Gastrocnemius medialis (tissue), 4 donors: ENCODE measurements at regions not wholly inside any gene's neighbourhood (a gene's known extent, or its start where the extent isn't known, plus 50 kb on each side); places are given as distances from the start of the nearest gene placed in this dataset.

ENCODE experiments used
- ATAC-seq, 2 donors: fragments of 150-250 bp; one replicate each; pipeline ENCODE4 v1.9.1; 2016
- DNase-seq, 2 donors: peaks; one replicate each; pipeline ENCODE4 v3.0.0-alpha.2; 2019
- H3K27ac ChIP-seq, 4 donors: fragments of 200-600 bp; sonication (generic); 1 replicate in 1 of 4; 2 replicates in 3 of 4; pipeline ENCODE4 v1.5.1; 2016 to 2018; ENCODE audit warnings: mild to moderate bottlenecking in 2 of 4, moderate library complexity in 1 of 4
- H3K27me3 ChIP-seq, 3 donors: fragments of 200-600 bp; sonication (generic) in 2 of 3; 1 replicate in 1 of 3; 2 replicates in 2 of 3; pipeline versions ENCODE4 v1.5.1 to v1.6.0; 2016 to 2019; ENCODE audit warnings: mild to moderate bottlenecking in 1 of 3, moderate library complexity in 1 of 3
- H3K36me3 ChIP-seq, 2 donors: fragments of 200-600 bp; sonication (generic) in 1 of 2; one replicate each; pipeline ENCODE4 v1.5.1; 2017 to 2018
- H3K4me1 ChIP-seq, 2 donors: fragments of 200-600 bp; sonication (generic) in 1 of 2; one replicate each; pipeline ENCODE4 v1.5.1; 2016 to 2017; ENCODE audit warnings: mild to moderate bottlenecking in 2 of 2
- H3K4me3 ChIP-seq, 4 donors: fragments of 200-600 bp; sonication (generic) in 3 of 4; 1 replicate in 1 of 4; 2 replicates in 3 of 4; pipeline ENCODE4 v1.5.1; 2016 to 2019; ENCODE audit warnings: mild to moderate bottlenecking in 2 of 4
- H3K9me3 ChIP-seq, 3 donors: fragments of 200-600 bp; sonication (generic) in 2 of 3; 1 replicate in 1 of 3; 2 replicates in 2 of 3; pipeline ENCODE4 v1.5.1; 2016 to 2019
- POLR2A ChIP-seq, 2 donors: fragments of 450-650 bp; IDR thresholded peaks; one replicate each; pipeline ENCODE4 v1.6.1; 2017; ENCODE audit warnings: antibody characterized with exemption in 2 of 2, mild to moderate bottlenecking in 2 of 2, moderate library complexity in 2 of 2
- in situ Hi-C, 4 donors: fragments of 200-750 bp; cut with MboI; loops; one replicate each; pipeline versions ENCODE4 v1.15.0 to v1.8.0; 2017; ENCODE audit warnings: low sequenced_read_pairs in 4 of 4
- intact Hi-C: fragments of 100-400 bp; cut with DNase I; formaldehyde crosslinking; loops from one replicate; pipeline ENCODE4 v1.15.1; 2023; ENCODE audit warnings: low total_unique reads
- TF ChIP-seq, protein P1 (sequence below), 5 experiments: fragments of 450-650 bp in 3 of 5; fragments of 200-600 bp in 2 of 5; sonication (generic) in 2 of 5; IDR thresholded peaks in 4 of 5; conservative IDR thresholded peaks in 1 of 5; 1 replicate in 4 of 5; 2 replicates in 1 of 5; pipeline ENCODE4 v1.5.1; 2016 to 2019; ENCODE audit warnings: antibody characterized with exemption in 5 of 5, mild to moderate bottlenecking in 3 of 5, moderate library complexity in 3 of 5

DNA sequence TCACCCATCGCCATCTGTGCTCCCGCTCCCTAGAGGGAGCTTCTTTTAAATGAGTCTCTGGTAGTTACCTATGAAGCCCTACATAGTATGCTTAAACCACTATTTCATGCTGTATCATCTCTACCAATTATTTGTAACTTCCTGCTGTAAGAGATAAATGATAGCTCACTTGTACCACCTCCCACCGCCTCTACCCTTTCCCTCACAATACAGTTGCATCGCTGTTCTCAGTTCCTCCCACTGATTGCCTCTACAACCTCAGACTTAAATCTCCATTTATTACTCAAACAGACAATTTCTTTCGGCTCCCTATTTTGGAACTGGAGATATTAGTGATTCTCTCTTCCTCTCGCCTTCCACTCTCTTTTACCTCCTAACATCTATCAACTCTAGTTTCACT lies 222.9 kb upstream of the ZC3H12C start:
- intact Hi-C loops (no loop called here), in situ Hi-C loops (no loop called here)
- no peak for ATAC-seq
- Histone ChIP-seq H3K4me3 (no peak overlapping the region), H3K36me3 (no peaks in the 10 kb centered on the region), H3K27ac (no peak overlapping the region), H3K27me3 (no peaks in the 10 kb centered on the region), H3K4me1 (no peaks in the 10 kb centered on the region), H3K9me3 (no peaks in the 10 kb centered on the region)
- DNase-seq: no peak
- TF ChIP-seq POLR2A (IDR thresholded peaks at IDR 0.05): no peak
- TF ChIP-seq, protein P1, sequence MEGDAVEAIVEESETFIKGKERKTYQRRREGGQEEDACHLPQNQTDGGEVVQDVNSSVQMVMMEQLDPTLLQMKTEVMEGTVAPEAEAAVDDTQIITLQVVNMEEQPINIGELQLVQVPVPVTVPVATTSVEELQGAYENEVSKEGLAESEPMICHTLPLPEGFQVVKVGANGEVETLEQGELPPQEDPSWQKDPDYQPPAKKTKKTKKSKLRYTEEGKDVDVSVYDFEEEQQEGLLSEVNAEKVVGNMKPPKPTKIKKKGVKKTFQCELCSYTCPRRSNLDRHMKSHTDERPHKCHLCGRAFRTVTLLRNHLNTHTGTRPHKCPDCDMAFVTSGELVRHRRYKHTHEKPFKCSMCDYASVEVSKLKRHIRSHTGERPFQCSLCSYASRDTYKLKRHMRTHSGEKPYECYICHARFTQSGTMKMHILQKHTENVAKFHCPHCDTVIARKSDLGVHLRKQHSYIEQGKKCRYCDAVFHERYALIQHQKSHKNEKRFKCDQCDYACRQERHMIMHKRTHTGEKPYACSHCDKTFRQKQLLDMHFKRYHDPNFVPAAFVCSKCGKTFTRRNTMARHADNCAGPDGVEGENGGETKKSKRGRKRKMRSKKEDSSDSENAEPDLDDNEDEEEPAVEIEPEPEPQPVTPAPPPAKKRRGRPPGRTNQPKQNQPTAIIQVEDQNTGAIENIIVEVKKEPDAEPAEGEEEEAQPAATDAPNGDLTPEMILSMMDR (IDR thresholded peaks at IDR 0.05 in 4 of 5, conservative IDR thresholded peaks at IDR 0.05 in 1 of 5): no peak

DNA sequence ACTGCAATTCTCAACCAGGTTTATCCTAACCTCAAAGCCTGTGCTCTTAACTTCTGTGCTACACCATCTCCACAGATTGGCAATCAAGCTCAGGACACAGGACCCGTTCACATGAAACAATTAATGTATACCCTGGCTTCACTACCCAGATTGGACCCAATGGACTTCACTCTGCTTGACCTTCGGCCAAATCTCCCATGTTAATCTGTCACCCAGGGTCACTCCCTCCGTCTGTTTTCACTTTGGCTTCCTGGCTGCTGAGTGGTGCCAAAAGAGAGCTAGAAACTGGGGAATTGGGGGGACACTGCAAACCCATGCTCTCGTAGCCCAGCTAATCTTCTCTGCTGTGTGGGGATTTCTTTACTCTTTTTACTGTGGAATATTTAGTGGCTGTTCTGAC lies 216.1 kb upstream of the ZC3H12C start:
- no peak for DNase-seq
- no peaks in the 10 kb centered on the region for H3K36me3 ChIP-seq
- no peak overlapping the region for H3K27ac ChIP-seq
- ATAC-seq: no peak
- intact Hi-C loops: no loop called here
- no peak overlapping the region for H3K4me3 ChIP-seq
- TF ChIP-seq, protein P1 (IDR thresholded peaks at IDR 0.05 in 4 of 5, conservative IDR thresholded peaks at IDR 0.05 in 1 of 5): no peak
- H3K27me3 ChIP-seq: no peaks in the 10 kb centered on the region
- H3K4me1 ChIP-seq: no peaks in the 10 kb centered on the region
- H3K9me3 ChIP-seq: no peaks in the 10 kb centered on the region
- in situ Hi-C loops: no loop called here

DNA sequence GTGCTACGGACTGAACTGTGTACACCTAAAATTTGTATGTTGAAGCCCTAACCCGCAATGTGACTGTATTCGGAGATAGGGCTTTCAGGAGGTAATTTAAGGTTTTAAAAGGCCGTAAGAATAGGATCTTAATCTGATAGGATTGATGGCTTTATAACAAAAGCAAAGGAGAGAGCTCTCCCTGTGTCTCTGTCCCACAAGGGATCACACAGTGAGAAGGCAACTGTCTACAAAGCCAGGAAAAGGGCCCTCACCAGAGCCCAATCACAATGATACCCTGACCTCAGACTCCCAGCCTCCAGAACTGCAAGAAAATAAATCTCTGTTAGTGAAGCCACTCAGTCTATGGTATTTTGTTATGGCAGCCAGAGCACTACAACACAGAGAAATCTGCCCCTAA lies 208.7 kb upstream of the ZC3H12C start:
- intact Hi-C loops (no loop called here), in situ Hi-C loops (no loop called here)
- ATAC-seq (no peak), DNase-seq (no peak)
- Histone ChIP-seq H3K4me1 (no peaks in the 10 kb centered on the region), H3K27ac (no peak overlapping the region), H3K9me3 (no peaks in the 10 kb centered on the region), H3K36me3 (no peaks in the 10 kb centered on the region), H3K4me3 (no peak overlapping the region), H3K27me3 (no peaks in the 10 kb centered on the region)
- no peak for TF ChIP-seq POLR2A (IDR thresholded peaks at IDR 0.05)
- TF ChIP-seq, protein P1 (IDR thresholded peaks at IDR 0.05 in 4 of 5, conservative IDR thresholded peaks at IDR 0.05 in 1 of 5): no peak

DNA sequence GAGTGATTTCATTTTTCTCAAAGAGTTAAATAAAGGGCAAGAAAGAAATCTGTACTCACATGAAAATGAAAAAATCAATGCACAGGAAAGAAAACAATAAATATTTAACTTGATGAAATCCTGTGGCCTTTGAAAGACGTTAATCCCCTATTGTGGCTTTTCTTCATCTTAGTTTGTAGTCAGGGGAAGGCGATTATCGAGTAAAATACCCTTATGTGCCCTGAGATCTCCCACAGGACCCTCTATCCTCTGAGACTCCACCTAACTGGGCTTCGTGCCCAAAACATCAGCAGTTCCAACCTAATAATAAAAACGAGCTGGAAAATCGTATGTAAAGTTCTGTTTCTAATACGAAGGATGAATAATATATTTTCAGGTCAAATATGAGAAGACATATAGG lies 208.2 kb upstream of the ZC3H12C start:
- Histone ChIP-seq H3K27ac (no peak overlapping the region), H3K4me3 (no peak overlapping the region), H3K27me3 (no peaks in the 10 kb centered on the region), H3K36me3 (no peaks in the 10 kb centered on the region), H3K4me1 (no peaks in the 10 kb centered on the region), H3K9me3 (no peaks in the 10 kb centered on the region)
- DNase-seq (no peak), ATAC-seq (no peak)
- in situ Hi-C loops: no loop called here
- intact Hi-C loops: no loop called here
- no peak for TF ChIP-seq POLR2A (IDR thresholded peaks at IDR 0.05)
- TF ChIP-seq, protein P1 (IDR thresholded peaks at IDR 0.05 in 4 of 5, conservative IDR thresholded peaks at IDR 0.05 in 1 of 5): no peak

DNA sequence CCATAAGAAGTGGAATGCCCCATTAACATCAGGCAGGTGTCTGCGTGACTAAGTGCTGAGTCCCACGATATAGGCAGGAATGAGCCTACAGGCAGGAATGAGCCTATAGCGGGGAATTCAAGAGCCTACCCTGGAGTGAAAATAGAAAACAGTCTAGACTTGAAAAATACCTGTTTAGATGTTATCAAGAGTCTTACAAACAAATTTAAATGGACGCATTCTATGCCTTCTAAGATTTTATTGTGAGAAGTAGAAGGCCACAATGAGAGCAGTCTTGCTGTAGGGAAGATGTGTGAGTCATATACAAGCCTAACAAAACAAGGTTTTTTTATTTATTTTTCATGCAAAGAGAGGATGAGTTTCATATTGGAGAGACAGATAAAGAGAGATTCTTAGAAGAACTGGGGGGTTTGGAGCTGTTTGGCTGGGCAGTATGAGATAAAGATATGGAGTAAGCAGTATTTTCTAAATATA lies 200.8 kb upstream of the ZC3H12C start:
- H3K4me3 ChIP-seq: no peak overlapping the region
- no peaks in the 10 kb centered on the region for H3K9me3 ChIP-seq
- ATAC-seq (no peak), DNase-seq (no peak)
- H3K27ac ChIP-seq: no peak overlapping the region
- H3K27me3 ChIP-seq: no peaks in the 10 kb centered on the region
- no peak for TF ChIP-seq POLR2A (IDR thresholded peaks at IDR 0.05)
- TF ChIP-seq, protein P1 (IDR thresholded peaks at IDR 0.05 in 4 of 5, conservative IDR thresholded peaks at IDR 0.05 in 1 of 5): no peak
- H3K4me1 ChIP-seq: no peaks in the 10 kb centered on the region
- in situ Hi-C loops (no loop called here), intact Hi-C loops (no loop called here)
- H3K36me3 ChIP-seq: no peaks in the 10 kb centered on the region
